A673 (cell line): ENCODE measurements at regions not wholly inside any gene's neighbourhood (a gene's known extent, or its start where the extent isn't known, plus 50 kb on each side); places are given as distances from the start of the nearest gene placed in this dataset.

ENCODE experiments used
- CTCF ChIP-seq: fragments of 300-800, 200-600 bp; sonication (generic); conservative IDR thresholded peaks from 2 replicates; pipeline ENCODE4 v1.5.1; 2017; ENCODE audit warnings: low read depth, mild to moderate bottlenecking, antibody characterized with exemption, low read length, moderate library complexity, mixed read lengths
- EZH2 ChIP-seq: fragments of 200-600 bp; sonication (generic); IDR thresholded peaks from 2 replicates; pipeline ENCODE4 v1.6.1; 2017; ENCODE audit warnings: borderline replicate concordance, low read depth, mild to moderate bottlenecking, mixed read lengths, antibody characterized with exemption, low read length; ENCODE audit not compliant: poor library complexity, severe bottlenecking

- no peak for TF ChIP-seq CTCF
- TF ChIP-seq EZH2 = no peak
Measured at GRCh38 chr5:148769941-148770340, 56.5 kb upstream of the ADRB2 start.
